ENCODE measurements at regions not wholly inside any gene's neighbourhood (a gene's known extent, or its start where the extent isn't known, plus 50 kb on each side); places are given as distances from the start of the nearest gene placed in this dataset.

- no peak overlapping the region for H3K27ac ChIP-seq (replicated peaks; ENCODE audit: low read length)
- H3K14ac ChIP-seq (ENCODE audit: low read length) = no peak overlapping the region
- H3K4ac ChIP-seq (ENCODE audit: low read length) = no peak overlapping the region
- H2BK120ac ChIP-seq (ENCODE audit: low read depth, low read length) = no peak overlapping the region
- no peak overlapping the region for H3K9ac ChIP-seq (ENCODE audit: low read depth, low read length, poor library complexity)
- WGBS, 2 donors (ENCODE audit: extremely low coverage in 2 of 2, insufficient read length in 2 of 2, insufficient replicate concordance in 1 of 2) = no CpG with 5 or more reads among the region's 2 CpGs
- DNase-seq (ENCODE audit: low spot score) = no peak
- no peaks in the 10 kb centered on the region for H3K27me3 ChIP-seq (ENCODE audit: control insufficient read depth in 3 of 3, insufficient read depth in 3 of 3, low read depth in 1 of 3, low read length in 3 of 3)
- H4K8ac ChIP-seq (ENCODE audit: low read depth, low read length) = no peak overlapping the region
- H2AK5ac ChIP-seq (ENCODE audit: low read depth, low read length) = no peak overlapping the region
- peaks cover 0 to 9% of the 10 kb centered on the region in 2 donors for H3K4me1 ChIP-seq (ENCODE audit: control insufficient read depth in 2 of 2, insufficient read depth in 1 of 2, low read depth in 1 of 2, low read length in 2 of 2)
- no peak overlapping the region for H2AFZ ChIP-seq (ENCODE audit: low read length)
- H2BK12ac ChIP-seq (ENCODE audit: low read length) = no peak overlapping the region
- H3K9me3 ChIP-seq (replicated peaks in 1 of 2; ENCODE audit: control insufficient read depth in 2 of 2, insufficient read depth in 1 of 2, low read depth in 1 of 2, low read length in 2 of 2) = no peaks in the 10 kb centered on the region
- H3K36me3 ChIP-seq (replicated peaks in 1 of 2; ENCODE audit: control insufficient read depth in 2 of 2, insufficient read depth in 2 of 2, low read length in 2 of 2) = no peaks in the 10 kb centered on the region
- H3K18ac ChIP-seq (ENCODE audit: low read length) = no peak overlapping the region
- H3K4me2 ChIP-seq (ENCODE audit: insufficient read depth, low read length, poor library complexity, severe bottlenecking) = no peak overlapping the region
- H3K4me3 ChIP-seq (ENCODE audit: low read length in 2 of 2) = no peak overlapping the region
- no peak overlapping the region for H2BK15ac ChIP-seq (ENCODE audit: low read length)
- H3K79me1 ChIP-seq (ENCODE audit: low read depth, low read length) = no peaks in the 10 kb centered on the region
- no peak overlapping the region for H3K23ac ChIP-seq (ENCODE audit: low read depth, low read length, poor library complexity)
- H4K91ac ChIP-seq (ENCODE audit: low read depth, low read length, poor library complexity) = no peak overlapping the region
- no peak overlapping the region for H2BK5ac ChIP-seq (ENCODE audit: low read length)
Observed at GRCh38 chr7:84786073-84786472, 400.8 kb downstream of the SEMA3D start.

GRCh38 chr7:84784450-84784849 lies 402.4 kb downstream of the SEMA3D start:
- H4K91ac ChIP-seq (ENCODE audit: low read depth, low read length, poor library complexity) = no peak overlapping the region
- H3K9ac ChIP-seq (ENCODE audit: low read depth, low read length, poor library complexity) = no peak overlapping the region
- H3K4me3 ChIP-seq (ENCODE audit: low read length in 2 of 2) = no peak overlapping the region
- H2BK15ac ChIP-seq (ENCODE audit: low read length) = no peak overlapping the region
- no peak overlapping the region for H2BK5ac ChIP-seq (ENCODE audit: low read length)
- H2BK12ac ChIP-seq (ENCODE audit: low read length) = no peak overlapping the region
- WGBS, 2 donors (ENCODE audit: extremely low coverage in 2 of 2, insufficient read length in 2 of 2, insufficient replicate concordance in 1 of 2) = no CpG with 5 or more reads among the region's 3 CpGs
- no peak overlapping the region for H3K27ac ChIP-seq (replicated peaks; ENCODE audit: low read length)
- no peak overlapping the region for H4K8ac ChIP-seq (ENCODE audit: low read depth, low read length)
- H3K4me1 ChIP-seq (ENCODE audit: control insufficient read depth in 2 of 2, insufficient read depth in 1 of 2, low read depth in 1 of 2, low read length in 2 of 2) = peaks cover 0 to 9% of the 10 kb centered on the region in 2 donors
- no peak overlapping the region for H3K23ac ChIP-seq (ENCODE audit: low read depth, low read length, poor library complexity)
- no peaks in the 10 kb centered on the region for H3K79me1 ChIP-seq (ENCODE audit: low read depth, low read length)
- H3K27me3 ChIP-seq (ENCODE audit: control insufficient read depth in 3 of 3, insufficient read depth in 3 of 3, low read depth in 1 of 3, low read length in 3 of 3) = no peaks in the 10 kb centered on the region
- H3K14ac ChIP-seq (ENCODE audit: low read length) = no peak overlapping the region
- H3K18ac ChIP-seq (ENCODE audit: low read length) = no peak overlapping the region
- no peaks in the 10 kb centered on the region for H3K36me3 ChIP-seq (replicated peaks in 1 of 2; ENCODE audit: control insufficient read depth in 2 of 2, insufficient read depth in 2 of 2, low read length in 2 of 2)
- no peak overlapping the region for H2BK120ac ChIP-seq (ENCODE audit: low read depth, low read length)
- DNase-seq (ENCODE audit: low spot score) = no peak
- H2AFZ ChIP-seq (ENCODE audit: low read length) = no peak overlapping the region
- no peak overlapping the region for H3K4ac ChIP-seq (ENCODE audit: low read length)
- peaks cover 0 to 2% of the 10 kb centered on the region in 2 donors for H3K9me3 ChIP-seq (replicated peaks in 1 of 2; ENCODE audit: control insufficient read depth in 2 of 2, insufficient read depth in 1 of 2, low read depth in 1 of 2, low read length in 2 of 2)
- H3K4me2 ChIP-seq (ENCODE audit: insufficient read depth, low read length, poor library complexity, severe bottlenecking) = no peak overlapping the region
- H2AK5ac ChIP-seq (ENCODE audit: low read depth, low read length) = no peak overlapping the region

- Histone ChIP-seq H2AK5ac (ENCODE audit: low read depth, low read length) (no peak overlapping the region), H3K4me3 (ENCODE audit: low read length in 2 of 2) (no peak overlapping the region), H3K14ac (ENCODE audit: low read length) (no peak overlapping the region), H2BK15ac (ENCODE audit: low read length) (no peak overlapping the region), H3K23ac (ENCODE audit: low read depth, low read length, poor library complexity) (no peak overlapping the region), H3K4ac (ENCODE audit: low read length) (no peak overlapping the region), H4K8ac (ENCODE audit: low read depth, low read length) (no peak overlapping the region), H3K27me3 (ENCODE audit: control insufficient read depth in 3 of 3, insufficient read depth in 3 of 3, low read depth in 1 of 3, low read length in 3 of 3) (no peaks in the 10 kb centered on the region), H4K91ac (ENCODE audit: low read depth, low read length, poor library complexity) (no peak overlapping the region), H3K27ac (replicated peaks; ENCODE audit: low read length) (no peak overlapping the region), H2AFZ (ENCODE audit: low read length) (peak overlapping the region; percentile 85), H2BK5ac (ENCODE audit: low read length) (no peak overlapping the region), H3K4me2 (ENCODE audit: insufficient read depth, low read length, poor library complexity, severe bottlenecking) (no peak overlapping the region), H3K18ac (ENCODE audit: low read length) (no peak overlapping the region), H3K4me1 (ENCODE audit: control insufficient read depth in 2 of 2, insufficient read depth in 1 of 2, low read depth in 1 of 2, low read length in 2 of 2) (peaks cover 0 to 9% of the 10 kb centered on the region in 2 donors), H3K9ac (ENCODE audit: low read depth, low read length, poor library complexity) (no peak overlapping the region), H3K36me3 (replicated peaks in 1 of 2; ENCODE audit: control insufficient read depth in 2 of 2, insufficient read depth in 2 of 2, low read length in 2 of 2) (no peaks in the 10 kb centered on the region), H2BK12ac (ENCODE audit: low read length) (no peak overlapping the region), H3K9me3 (replicated peaks in 1 of 2; ENCODE audit: control insufficient read depth in 2 of 2, insufficient read depth in 1 of 2, low read depth in 1 of 2, low read length in 2 of 2) (peaks cover 0 to 2% of the 10 kb centered on the region in 2 donors), H3K79me1 (ENCODE audit: low read depth, low read length) (no peaks in the 10 kb centered on the region), H2BK120ac (ENCODE audit: low read depth, low read length) (no peak overlapping the region)
- WGBS, 2 donors (ENCODE audit: extremely low coverage in 2 of 2, insufficient read length in 2 of 2, insufficient replicate concordance in 1 of 2) = no CpG with 5 or more reads among the region's 2 CpGs
- DNase-seq (ENCODE audit: low spot score) = no peak
Observed at GRCh38 chr7:84783141-84783778, 403.6 kb downstream of the SEMA3D start.

- Histone ChIP-seq H2BK12ac (ENCODE audit: low read length) (no peak overlapping the region), H3K27ac (replicated peaks; ENCODE audit: low read length) (no peak overlapping the region), H3K9ac (ENCODE audit: low read depth, low read length, poor library complexity) (no peak overlapping the region), H3K14ac (ENCODE audit: low read length) (no peak overlapping the region), H3K18ac (ENCODE audit: low read length) (no peak overlapping the region), H3K4me1 (ENCODE audit: control insufficient read depth in 2 of 2, insufficient read depth in 1 of 2, low read depth in 1 of 2, low read length in 2 of 2) (peaks cover 0 to 9% of the 10 kb centered on the region in 2 donors), H3K79me1 (ENCODE audit: low read depth, low read length) (no peaks in the 10 kb centered on the region), H2AK5ac (ENCODE audit: low read depth, low read length) (no peak overlapping the region), H2BK5ac (ENCODE audit: low read length) (no peak overlapping the region), H4K91ac (ENCODE audit: low read depth, low read length, poor library complexity) (no peak overlapping the region), H3K4me3 (ENCODE audit: low read length in 2 of 2) (no peak overlapping the region), H4K8ac (ENCODE audit: low read depth, low read length) (no peak overlapping the region), H3K27me3 (ENCODE audit: control insufficient read depth in 3 of 3, insufficient read depth in 3 of 3, low read depth in 1 of 3, low read length in 3 of 3) (no peaks in the 10 kb centered on the region), H3K4me2 (ENCODE audit: insufficient read depth, low read length, poor library complexity, severe bottlenecking) (no peak overlapping the region), H2AFZ (ENCODE audit: low read length) (no peak overlapping the region), H2BK15ac (ENCODE audit: low read length) (no peak overlapping the region), H3K4ac (ENCODE audit: low read length) (no peak overlapping the region), H2BK120ac (ENCODE audit: low read depth, low read length) (no peak overlapping the region), H3K9me3 (replicated peaks in 1 of 2; ENCODE audit: control insufficient read depth in 2 of 2, insufficient read depth in 1 of 2, low read depth in 1 of 2, low read length in 2 of 2) (peaks cover 0 to 2% of the 10 kb centered on the region in 2 donors), H3K36me3 (replicated peaks in 1 of 2; ENCODE audit: control insufficient read depth in 2 of 2, insufficient read depth in 2 of 2, low read length in 2 of 2) (no peaks in the 10 kb centered on the region), H3K23ac (ENCODE audit: low read depth, low read length, poor library complexity) (no peak overlapping the region)
- DNase-seq (ENCODE audit: low spot score) = no peak
- no CpG with 5 or more reads among the region's 2 CpGs for WGBS, 2 donors (ENCODE audit: extremely low coverage in 2 of 2, insufficient read length in 2 of 2, insufficient replicate concordance in 1 of 2)
Observed at GRCh38 chr7:84781838-84782237, 405.0 kb downstream of the SEMA3D start.

Measured in neuronal stem cell (in vitro differentiated cells).